ENCODE measurements at regions not wholly inside any gene's neighbourhood (a gene's known extent, or its start where the extent isn't known, plus 50 kb on each side); places are given as distances from the start of the nearest gene placed in this dataset.
"Not testable (repeated sequence)": the region's sequence is repeated elsewhere in the genome, so short reads cannot be mapped to it uniquely, and the experiment has no call there.

GRCh38 chr4:4057226-4057625 lies 169.5 kb downstream of the OTOP1 start:
- not testable (repeated sequence) for FAIRE-seq

GRCh38 chr4:4084171-4084570 lies 142.6 kb downstream of the OTOP1 start:
- FAIRE-seq; DNase-seq (ENCODE audit: insufficient read length): not testable (repeated sequence)

More at GRCh38 chr4:4057226-4057625, 169.5 kb downstream of the OTOP1 start:
- DNase-seq (ENCODE audit: insufficient read length): not testable (repeated sequence)

GRCh38 chr4:4089716-4090419 lies 136.9 kb downstream of the OTOP1 start:
- FAIRE-seq; DNase-seq (ENCODE audit: insufficient read length): not testable (repeated sequence)

- DNase-seq (ENCODE audit: insufficient read length): not testable (repeated sequence)
Observed at GRCh38 chr4:4090720-4091119, 136.0 kb downstream of the OTOP1 start.

GRCh38 chr4:4092159-4092558 lies 134.6 kb downstream of the OTOP1 start:
- not testable (repeated sequence) for DNase-seq (ENCODE audit: insufficient read length); FAIRE-seq

More at GRCh38 chr4:4090720-4091119, 136.0 kb downstream of the OTOP1 start:
- not testable (repeated sequence) for FAIRE-seq

GRCh38 chr4:4099610-4100009 lies 127.1 kb downstream of the OTOP1 start:
- DNase-seq (ENCODE audit: insufficient read length); FAIRE-seq: not testable (repeated sequence)

- FAIRE-seq; DNase-seq (ENCODE audit: insufficient read length): not testable (repeated sequence)
Observed at GRCh38 chr4:4106923-4107322, 119.8 kb downstream of the OTOP1 start.

- FAIRE-seq: peak; percentile 73
- DNase-seq (ENCODE audit: insufficient read length): peak; percentile 78
Observed at GRCh38 chr4:4107411-4108107, 119.2 kb downstream of the OTOP1 start.

GRCh38 chr4:4115381-4115780 lies 111.3 kb downstream of the OTOP1 start:
- not testable (repeated sequence) for FAIRE-seq; DNase-seq (ENCODE audit: insufficient read length)

- DNase-seq (ENCODE audit: insufficient read length); FAIRE-seq: not testable (repeated sequence)
Observed at GRCh38 chr4:4116901-4117300, 109.8 kb downstream of the OTOP1 start.

- DNase-seq (ENCODE audit: insufficient read length); FAIRE-seq: not testable (repeated sequence)
Observed at GRCh38 chr4:4134368-4134767, 92.4 kb downstream of the OTOP1 start.

- not testable (repeated sequence) for FAIRE-seq
Observed at GRCh38 chr4:4136621-4137020, 90.1 kb downstream of the OTOP1 start.

More at GRCh38 chr4:4136621-4137020, 90.1 kb downstream of the OTOP1 start:
- DNase-seq (ENCODE audit: insufficient read length): not testable (repeated sequence)

All from GM12892 (cell line).